Ishikawa (cell line): ENCODE measurements at regions not wholly inside any gene's neighbourhood (a gene's known extent, or its start where the extent isn't known, plus 50 kb on each side); places are given as distances from the start of the nearest gene placed in this dataset.

Experiments
- CEBPB ChIP-seq: IDR thresholded peaks from 2 replicates; pipeline ENCODE4 v1.6.1; 2012
- CREB1 ChIP-seq: IDR thresholded peaks from 2 replicates; pipeline ENCODE4 v1.6.1; 2012; ENCODE audit warnings: low read depth
- EGR1 ChIP-seq: IDR thresholded peaks from 2 replicates; pipeline ENCODE4 v1.6.1; 2012
- EP300 ChIP-seq: IDR thresholded peaks from 2 replicates; pipeline ENCODE4 v1.6.1; 2012; ENCODE audit warnings: borderline replicate concordance
- FOXM1 ChIP-seq: IDR thresholded peaks from 2 replicates; pipeline ENCODE4 v1.6.1; 2012; ENCODE audit warnings: low read depth, borderline replicate concordance
- MAX ChIP-seq: IDR thresholded peaks from 2 replicates; pipeline ENCODE4 v1.6.1; 2012
- NFIC ChIP-seq: IDR thresholded peaks from 2 replicates; pipeline ENCODE4 v1.6.1; 2012
- RAD21 ChIP-seq: IDR thresholded peaks from 2 replicates; pipeline ENCODE4 v1.6.1; 2012; ENCODE audit warnings: low read depth
- REST ChIP-seq: IDR thresholded peaks from 2 replicates; pipeline ENCODE4 v1.6.1; 2012; ENCODE audit warnings: low read depth, mild to moderate bottlenecking
- TAF1 ChIP-seq: IDR thresholded peaks from 2 replicates; pipeline ENCODE4 v1.6.1; 2012; ENCODE audit warnings: low read depth, mild to moderate bottlenecking
- TCF12 ChIP-seq: IDR thresholded peaks from 2 replicates; pipeline ENCODE4 v1.6.1; 2012; ENCODE audit warnings: low read depth
- TEAD4 ChIP-seq: IDR thresholded peaks from 2 replicates; pipeline ENCODE4 v1.6.1; 2012
- USF1 ChIP-seq: IDR thresholded peaks from 2 replicates; pipeline ENCODE4 v1.6.1; 2012
- YY1 ChIP-seq: IDR thresholded peaks from 2 replicates; pipeline ENCODE4 v1.6.1; 2012; ENCODE audit warnings: low read depth
- ZBTB7A ChIP-seq: IDR thresholded peaks from 2 replicates; pipeline ENCODE4 v1.6.1; 2012; ENCODE audit warnings: low read depth

- TF ChIP-seq USF1 = no peak
- no peak for TF ChIP-seq EGR1
- TF ChIP-seq TEAD4 = no peak
- no peak for TF ChIP-seq EP300
- no peak for TF ChIP-seq CEBPB
- TF ChIP-seq ZBTB7A = no peak
These were observed 121.1 kb downstream of the ZNF621 start for GRCh38 chr3:40645883-40646282.

- TF ChIP-seq CREB1 (no peak), ZBTB7A (no peak), FOXM1 (no peak), TEAD4 (no peak), EGR1 (no peak), MAX (no peak), YY1 (no peak), RAD21 (no peak), TCF12 (no peak), CEBPB (no peak), EP300 (no peak), USF1 (no peak), NFIC (no peak)
These were observed 124.6 kb downstream of the ZNF621 start for GRCh38 chr3:40649346-40649745.

DNA sequence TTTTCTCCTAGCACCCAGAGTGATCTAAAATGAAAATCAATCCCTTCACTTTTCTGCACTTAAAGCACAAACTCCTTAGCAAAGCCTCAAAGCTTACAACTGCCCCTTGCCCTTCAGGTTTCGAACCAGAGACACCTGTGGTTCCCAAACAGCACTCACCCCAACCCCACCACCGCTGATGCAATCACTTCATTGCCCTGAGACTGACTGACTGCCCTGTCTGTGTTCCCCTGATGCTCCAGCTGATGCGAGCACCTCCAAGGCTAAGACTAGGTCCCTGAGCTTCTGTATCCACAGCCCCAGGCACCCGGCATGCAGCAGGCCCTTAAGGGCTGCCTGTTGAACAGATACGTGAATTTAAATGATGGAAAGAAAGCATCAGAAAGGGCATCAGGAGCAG is 127.3 kb downstream of the ZNF621 start:
- TF ChIP-seq NFIC = no peak
- TF ChIP-seq TCF12 = no peak
- TF ChIP-seq EP300 = no peak
- no peak for TF ChIP-seq USF1
- TF ChIP-seq CREB1 = no peak
- no peak for TF ChIP-seq EGR1
- no peak for TF ChIP-seq TAF1
- TF ChIP-seq ZBTB7A = no peak
- TF ChIP-seq MAX = no peak
- TF ChIP-seq FOXM1 = no peak
- no peak for TF ChIP-seq CEBPB
- TF ChIP-seq REST = no peak
- TF ChIP-seq RAD21 = no peak
- TF ChIP-seq YY1 = no peak
- no peak for TF ChIP-seq TEAD4

DNA sequence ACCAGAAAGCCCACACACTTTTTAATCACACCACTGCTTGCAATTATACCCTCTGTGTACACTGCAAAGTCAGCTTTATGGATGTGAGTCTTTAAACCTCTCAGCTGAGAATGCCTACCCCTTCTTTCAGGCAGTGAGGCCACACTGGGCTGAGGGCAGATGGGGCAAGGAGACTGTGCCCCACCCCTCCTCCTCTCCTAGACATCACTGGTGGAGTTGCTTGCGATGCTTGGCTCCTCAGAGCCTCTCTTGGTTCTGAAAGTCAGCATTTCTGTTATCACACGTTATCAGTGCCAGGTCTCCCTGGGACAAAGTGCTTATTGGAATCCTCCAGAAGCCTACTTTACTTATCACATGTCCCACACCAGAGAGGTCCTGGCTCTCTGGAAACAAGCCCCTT is 128.2 kb downstream of the ZNF621 start:
- no peak for TF ChIP-seq EP300
- TF ChIP-seq YY1 = no peak
- no peak for TF ChIP-seq CREB1
- TF ChIP-seq REST = no peak
- TF ChIP-seq FOXM1 = no peak
- TF ChIP-seq EGR1 = no peak
- no peak for TF ChIP-seq TAF1
- TF ChIP-seq CEBPB = no peak
- no peak for TF ChIP-seq NFIC
- TF ChIP-seq RAD21 = no peak
- TF ChIP-seq TCF12 = no peak
- no peak for TF ChIP-seq TEAD4
- no peak for TF ChIP-seq ZBTB7A

- TF ChIP-seq EGR1 (no peak), USF1 (no peak), EP300 (no peak), YY1 (no peak), RAD21 (no peak), REST (no peak), MAX (no peak), TAF1 (no peak), NFIC (no peak), TCF12 (no peak), CEBPB (no peak), TEAD4 (no peak), FOXM1 (no peak)
These were observed 129.1 kb downstream of the ZNF621 start for GRCh38 chr3:40653878-40654277.
